CD4-positive, alpha-beta T cell (primary cell): ENCODE measurements at regions not wholly inside any gene's neighbourhood (a gene's known extent, or its start where the extent isn't known, plus 50 kb on each side); places are given as distances from the start of the nearest gene placed in this dataset.

Source experiments
- ATAC-seq: fragments of 200-7000 bp; cut with Tn5 transposase; one replicate; pipeline ENCODE4 v1.10.0; 2022; ENCODE audit warnings: mild to moderate bottlenecking; ENCODE audit not compliant: poor library complexity
- CTCF ChIA-PET: fragments of 350-600 bp; sonication (Branson Sonifier 250); formaldehyde crosslinking; loops from one replicate; lab custom pipeline; 2021; ENCODE audit warnings: antibody characterized with exemption, inconsistent platforms; lab: Charles Lee
- POLR2A ChIA-PET: fragments of 350-600 bp; sonication (Branson Sonifier 250); formaldehyde crosslinking; loops from one replicate; lab custom pipeline; 2021; ENCODE audit warnings: antibody characterized with exemption, inconsistent platforms; lab: Charles Lee
- DNase-seq, 14 experiments: peaks; one replicate each; pipeline ENCODE4 v3.0.0-alpha.2; 2013 to 2020; ENCODE audit warnings: mixed read lengths in 2 of 14
- H3K27ac ChIP-seq, 2 donors: one replicate each; pipeline versions ENCODE4 v1.5.1 to v1.7.0; 2013; ENCODE audit warnings: low read length in 2 of 2, low read depth in 1 of 2, mild to moderate bottlenecking in 1 of 2
- H3K27me3 ChIP-seq, 2 experiments: 1 replicate in 1 of 2; 2 replicates in 1 of 2; pipeline versions ENCODE4 v1.6.1 to v1.7.0; 2013; ENCODE audit warnings: low read length in 2 of 2, control low read depth in 1 of 2, mild to moderate bottlenecking in 1 of 2, moderate library complexity in 1 of 2; ENCODE audit not compliant: insufficient read depth in 2 of 2, control insufficient read depth in 1 of 2
- H3K36me3 ChIP-seq: one replicate; pipeline ENCODE4 v1.6.1; 2013; ENCODE audit warnings: low read length, control low read depth; ENCODE audit not compliant: insufficient read depth
- H3K4me1 ChIP-seq: one replicate; pipeline ENCODE4 v1.6.1; 2013; ENCODE audit warnings: low read length, control low read depth; ENCODE audit not compliant: insufficient read depth
- H3K4me3 ChIP-seq: one replicate; pipeline ENCODE4 v1.5.1; 2013; ENCODE audit warnings: mild to moderate bottlenecking, low read length, moderate library complexity
- H3K9me3 ChIP-seq, 2 experiments: 1 replicate in 1 of 2; 2 replicates in 1 of 2; pipeline versions ENCODE4 v1.6.1 to v1.7.0; 2013; ENCODE audit warnings: low read length in 2 of 2, mild to moderate bottlenecking in 2 of 2, control low read depth in 1 of 2, moderate library complexity in 1 of 2; ENCODE audit not compliant: control insufficient read depth in 1 of 2, insufficient read depth in 1 of 2
- H3K27ac Mint-ChIP-seq: one replicate; pipeline ENCODE4 v1.8.0; 2020; ENCODE audit warnings: mixed read lengths
- H3K27me3 Mint-ChIP-seq: one replicate; pipeline ENCODE4 v1.8.0; 2021; ENCODE audit warnings: mixed read lengths
- H3K36me3 Mint-ChIP-seq: one replicate; pipeline ENCODE4 v1.8.0; 2021; ENCODE audit warnings: low read depth, mixed read lengths
- H3K4me1 Mint-ChIP-seq: one replicate; pipeline ENCODE4 v1.8.0; 2021; ENCODE audit warnings: low read depth, mixed read lengths
- H3K4me3 Mint-ChIP-seq: one replicate; pipeline ENCODE4 v1.8.0; 2020; ENCODE audit warnings: mild to moderate bottlenecking, mixed read lengths
- H3K9me3 Mint-ChIP-seq: one replicate; pipeline ENCODE4 v1.8.0; 2020; ENCODE audit warnings: mixed read lengths
- CTCF ChIP-seq: fragments of 200-600 bp; IDR thresholded peaks from one replicate; pipeline ENCODE4 v1.8.0; 2022; ENCODE audit warnings: antibody characterized with exemption, mild to moderate bottlenecking
- intact Hi-C, 2 experiments: fragments of 100-400 bp; cut with DNase I in 1 of 2; cut with micrococcal nuclease in 1 of 2; formaldehyde crosslinking; loops; one replicate each; pipeline versions ENCODE4 v1.15.1 to v1.9.0; 2023 to 2025; cut with DNase I, micrococcal nuclease

GRCh38 chr5:13606051-13606450 is 338.4 kb downstream of the DNAH5 start:
- no peaks in the 10 kb centered on the region for H3K27me3 ChIP-seq
- no peaks in the 10 kb centered on the region for H3K36me3 ChIP-seq
- Mint-ChIP-seq H3K4me1 (no peaks in the 10 kb centered on the region), H3K9me3 (peaks cover 5% of the 10 kb centered on the region), H3K27ac (no peak overlapping the region), H3K27me3 (no peaks in the 10 kb centered on the region), H3K36me3 (no peaks in the 10 kb centered on the region), H3K4me3 (no peak overlapping the region)
- H3K4me3 ChIP-seq, result no peak overlapping the region
- no peaks in the 10 kb centered on the region for H3K4me1 ChIP-seq
- DNase-seq, result no peak
- intact Hi-C loops, result no loop called here
- ATAC-seq, result no peak
- TF ChIP-seq CTCF, result no peak
- ChIA-PET CTCF (no interaction called here), POLR2A (no interaction called here)
- no peak overlapping the region for H3K27ac ChIP-seq
- H3K9me3 ChIP-seq, result no peaks in the 10 kb centered on the region

GRCh38 chr5:13601112-13601511 is 343.4 kb downstream of the DNAH5 start:
- Mint-ChIP-seq H3K27ac (no peak overlapping the region), H3K4me1 (no peaks in the 10 kb centered on the region), H3K4me3 (no peak overlapping the region), H3K27me3 (no peaks in the 10 kb centered on the region), H3K9me3 (peaks cover 13% of the 10 kb centered on the region), H3K36me3 (no peaks in the 10 kb centered on the region)
- ATAC-seq (no peak), DNase-seq (no peak)
- ChIA-PET CTCF (no interaction called here), POLR2A (no interaction called here)
- Histone ChIP-seq H3K27ac (no peak overlapping the region), H3K9me3 (no peaks in the 10 kb centered on the region), H3K4me1 (no peaks in the 10 kb centered on the region), H3K27me3 (no peaks in the 10 kb centered on the region), H3K36me3 (no peaks in the 10 kb centered on the region), H3K4me3 (no peak overlapping the region)
- intact Hi-C loops, result no loop called here
- no peak for TF ChIP-seq CTCF

GRCh38 chr5:13595978-13596377 is 348.5 kb downstream of the DNAH5 start:
- H3K27ac Mint-ChIP-seq, result no peak overlapping the region
- H3K4me1 Mint-ChIP-seq, result no peaks in the 10 kb centered on the region
- ChIA-PET POLR2A (no interaction called here), CTCF (no interaction called here)
- no peaks in the 10 kb centered on the region for H3K36me3 ChIP-seq
- no peaks in the 10 kb centered on the region for H3K27me3 ChIP-seq
- intact Hi-C loops, result no loop called here
- no peak overlapping the region for H3K4me3 Mint-ChIP-seq
- no peak overlapping the region for H3K27ac ChIP-seq
- ATAC-seq, result no peak
- no peaks in the 10 kb centered on the region for H3K4me1 ChIP-seq
- H3K4me3 ChIP-seq, result no peak overlapping the region
- no peak for DNase-seq
- H3K27me3 Mint-ChIP-seq, result no peaks in the 10 kb centered on the region
- TF ChIP-seq CTCF, result no peak
- no peaks in the 10 kb centered on the region for H3K9me3 ChIP-seq
- peaks cover 15% of the 10 kb centered on the region for H3K9me3 Mint-ChIP-seq
- no peaks in the 10 kb centered on the region for H3K36me3 Mint-ChIP-seq
